Right renal cortex interstitium (tissue), 3 donors: ENCODE measurements at regions not wholly inside any gene's neighbourhood (a gene's known extent, or its start where the extent isn't known, plus 50 kb on each side); places are given as distances from the start of the nearest gene placed in this dataset.
"Not testable (repeated sequence)": the region's sequence is repeated elsewhere in the genome, so short reads cannot be mapped to it uniquely, and the experiment has no call there.

Source experiments
- DNase-seq, 3 donors: peaks; one replicate each; pipeline ENCODE4 v3.0.0-alpha.2; 2013; ENCODE audit warnings: low read depth in 3 of 3, low spot score in 2 of 3

DNA sequence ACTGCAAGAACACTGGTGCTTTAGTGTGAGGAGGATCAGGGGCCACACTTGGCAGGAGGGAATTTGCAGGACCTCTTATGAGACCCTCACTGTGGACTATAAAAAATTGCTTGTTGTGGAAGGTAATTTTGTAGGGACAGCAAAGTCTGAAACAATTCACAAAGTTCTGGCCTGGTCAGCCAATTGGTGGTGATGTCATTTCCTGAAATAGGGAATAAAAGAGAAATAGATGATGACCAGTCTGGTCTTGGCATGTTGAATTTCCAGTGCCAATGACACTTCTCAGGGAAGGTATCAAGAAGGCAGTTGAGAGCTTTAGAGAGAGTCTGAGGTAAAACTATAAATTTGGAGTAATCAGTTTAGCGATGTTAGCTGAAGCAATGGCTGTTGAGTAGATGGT is 129.3 kb upstream of the LMNTD1 start:
- DNase-seq: no peak

DNA sequence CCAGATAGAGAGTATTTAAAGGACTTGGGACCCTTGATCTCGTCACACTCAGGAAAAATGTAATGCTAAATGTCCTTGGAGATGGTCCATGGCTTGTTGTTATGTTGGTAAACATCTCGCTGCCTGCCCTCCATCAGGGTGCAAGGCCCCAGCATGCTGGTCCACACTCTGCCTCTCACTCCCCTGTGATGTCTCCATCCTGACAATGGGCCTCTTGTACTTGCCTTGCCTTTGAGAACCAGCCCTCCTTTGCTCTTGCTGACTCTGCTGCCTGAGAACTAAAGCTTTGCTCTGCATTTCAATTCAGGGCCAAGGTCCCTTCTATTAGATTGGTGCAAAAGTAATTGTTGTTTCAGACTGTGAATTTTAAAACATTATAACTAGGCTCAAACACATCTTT is 131.0 kb upstream of the LMNTD1 start:
- no peak for DNase-seq

DNA sequence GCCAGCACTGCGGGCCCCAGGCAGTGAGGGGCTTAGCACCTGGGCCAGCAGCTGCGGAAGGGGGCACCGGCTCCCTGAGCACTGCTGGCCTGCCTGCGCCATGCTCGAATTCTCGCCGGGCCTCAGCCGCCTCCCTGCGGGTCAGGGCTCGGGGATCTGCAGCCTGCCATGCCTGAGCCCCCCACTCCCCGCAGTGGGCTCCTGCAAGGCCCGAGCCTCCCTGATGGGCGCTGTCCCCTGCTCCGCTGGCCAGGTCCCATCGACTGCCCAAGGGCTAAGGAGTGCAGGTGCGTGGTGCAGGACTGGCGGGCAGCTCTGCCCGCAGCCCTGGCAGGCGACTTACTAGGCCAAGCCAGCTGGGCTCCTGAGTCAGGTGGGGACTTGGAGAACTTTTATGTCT is 133.3 kb upstream of the LMNTD1 start:
- no peak for DNase-seq

DNA sequence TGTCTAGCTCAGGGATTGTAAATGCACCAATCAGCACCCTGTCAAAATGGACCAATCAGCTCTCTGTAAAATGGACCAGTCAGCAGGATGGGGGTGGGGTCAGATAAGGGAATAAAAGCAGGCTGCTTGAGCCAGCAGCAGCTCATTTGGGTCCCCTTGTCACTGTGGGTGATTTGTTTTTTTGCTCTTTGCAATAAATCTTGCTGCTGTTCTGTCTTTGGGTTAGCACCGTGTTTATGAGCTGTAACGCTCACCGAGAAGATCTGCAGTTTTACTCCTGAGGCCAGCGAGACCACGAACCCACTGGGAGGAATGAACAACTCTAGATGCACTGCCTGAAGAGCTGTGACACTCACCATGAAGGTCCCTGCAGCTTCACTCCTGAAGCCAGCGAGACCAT is 134.1 kb upstream of the LMNTD1 start:
- DNase-seq: peak in 1 of 3 donors; percentile 15

DNA sequence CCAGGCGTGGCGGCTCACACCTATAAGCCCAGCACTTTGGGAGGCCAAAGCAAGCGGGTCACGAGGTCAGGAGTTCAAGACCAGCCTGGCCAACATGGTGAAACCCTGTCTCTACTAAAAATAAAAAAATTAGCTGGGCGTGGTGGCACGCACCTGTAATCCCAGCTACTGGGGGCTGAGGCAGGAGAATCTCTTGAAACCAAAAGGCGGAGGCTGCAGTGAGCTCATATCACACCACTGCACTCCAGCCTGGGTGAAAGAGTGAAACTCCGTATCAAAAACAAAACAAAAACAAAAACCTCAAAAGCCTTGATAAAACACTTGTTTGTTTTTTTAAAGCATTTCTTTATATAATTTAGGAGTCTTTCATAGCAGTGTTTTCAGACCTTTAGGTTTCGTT is 135.8 kb upstream of the LMNTD1 start:
- DNase-seq: not testable (repeated sequence)

DNA sequence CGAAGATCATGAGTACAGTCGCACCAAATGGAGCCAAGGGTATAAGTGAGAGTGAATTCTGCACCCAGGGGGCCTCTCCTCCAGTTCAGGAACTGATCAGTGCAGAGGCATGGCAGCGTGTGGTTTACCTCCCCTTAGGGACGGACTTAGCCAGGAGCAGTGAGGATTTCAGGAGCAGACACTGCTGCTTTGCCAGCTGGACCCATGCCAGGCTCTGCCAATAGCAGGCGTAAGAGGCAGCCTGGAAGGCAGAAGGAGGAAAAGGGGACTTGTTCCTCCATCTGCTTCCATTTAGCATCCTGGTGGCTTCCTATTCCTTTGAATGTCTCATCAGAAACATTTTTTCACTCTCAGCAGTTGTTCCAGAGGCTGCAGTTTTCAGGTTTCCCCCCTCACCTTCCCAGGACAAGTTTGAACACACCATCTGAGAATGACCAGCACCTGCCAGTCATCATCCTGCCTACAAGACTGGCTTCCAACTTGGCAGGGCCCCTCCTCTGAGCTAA is 137.0 kb upstream of the LMNTD1 start:
- no peak for DNase-seq

DNA sequence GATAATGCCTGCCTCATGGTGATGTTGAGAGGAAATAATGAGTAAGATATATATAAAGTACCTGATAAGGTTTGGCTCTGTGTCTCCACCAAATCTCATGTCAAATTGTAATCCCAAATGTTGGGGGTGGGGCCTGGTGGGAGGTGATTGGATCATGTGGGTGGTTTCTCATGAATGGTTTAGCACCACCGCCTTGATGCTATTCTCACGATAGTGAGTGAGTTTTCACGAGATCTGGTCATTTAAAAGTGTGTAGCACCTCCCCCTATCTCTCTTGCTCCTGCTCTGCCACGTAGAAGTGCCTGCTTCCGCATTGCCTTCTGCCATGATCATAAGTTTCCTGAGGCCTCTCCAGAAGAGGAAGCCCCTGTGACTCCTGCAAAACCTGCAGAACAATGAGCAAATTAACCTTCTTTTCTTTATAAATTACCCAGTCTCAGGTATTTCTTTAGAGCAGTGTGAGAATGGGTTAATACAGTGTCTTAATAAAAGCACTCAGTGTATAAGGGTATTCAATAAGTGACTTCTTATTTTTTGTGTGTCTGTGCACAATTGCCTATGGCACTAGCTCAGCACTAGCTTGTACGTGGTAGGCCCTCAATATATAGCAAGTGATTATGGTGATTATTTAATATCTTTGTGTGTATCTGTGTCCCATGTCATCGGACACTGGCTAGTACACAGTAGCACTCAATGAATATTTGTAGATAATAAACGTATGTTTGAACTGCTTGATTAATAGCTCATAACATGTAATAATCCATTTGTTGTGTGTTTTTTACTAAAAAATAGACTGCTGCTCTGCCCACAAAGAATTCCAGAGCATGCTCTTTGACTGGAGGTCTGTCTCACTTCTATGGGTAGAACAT is 138.1 kb upstream of the LMNTD1 start:
- no peak for DNase-seq

DNA sequence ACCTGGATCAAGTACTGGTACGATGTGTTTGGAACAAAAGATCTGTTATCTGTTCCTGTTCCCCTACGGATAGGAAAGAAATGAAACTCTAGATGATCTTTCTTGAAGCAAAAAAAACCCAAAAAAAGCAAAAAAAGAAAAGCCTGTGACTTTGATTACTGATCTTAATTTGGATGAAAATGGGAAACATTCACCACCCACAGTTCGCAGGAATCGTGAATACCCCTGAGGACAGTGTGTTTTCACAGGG is 138.7 kb upstream of the LMNTD1 start:
- no peak for DNase-seq

DNA sequence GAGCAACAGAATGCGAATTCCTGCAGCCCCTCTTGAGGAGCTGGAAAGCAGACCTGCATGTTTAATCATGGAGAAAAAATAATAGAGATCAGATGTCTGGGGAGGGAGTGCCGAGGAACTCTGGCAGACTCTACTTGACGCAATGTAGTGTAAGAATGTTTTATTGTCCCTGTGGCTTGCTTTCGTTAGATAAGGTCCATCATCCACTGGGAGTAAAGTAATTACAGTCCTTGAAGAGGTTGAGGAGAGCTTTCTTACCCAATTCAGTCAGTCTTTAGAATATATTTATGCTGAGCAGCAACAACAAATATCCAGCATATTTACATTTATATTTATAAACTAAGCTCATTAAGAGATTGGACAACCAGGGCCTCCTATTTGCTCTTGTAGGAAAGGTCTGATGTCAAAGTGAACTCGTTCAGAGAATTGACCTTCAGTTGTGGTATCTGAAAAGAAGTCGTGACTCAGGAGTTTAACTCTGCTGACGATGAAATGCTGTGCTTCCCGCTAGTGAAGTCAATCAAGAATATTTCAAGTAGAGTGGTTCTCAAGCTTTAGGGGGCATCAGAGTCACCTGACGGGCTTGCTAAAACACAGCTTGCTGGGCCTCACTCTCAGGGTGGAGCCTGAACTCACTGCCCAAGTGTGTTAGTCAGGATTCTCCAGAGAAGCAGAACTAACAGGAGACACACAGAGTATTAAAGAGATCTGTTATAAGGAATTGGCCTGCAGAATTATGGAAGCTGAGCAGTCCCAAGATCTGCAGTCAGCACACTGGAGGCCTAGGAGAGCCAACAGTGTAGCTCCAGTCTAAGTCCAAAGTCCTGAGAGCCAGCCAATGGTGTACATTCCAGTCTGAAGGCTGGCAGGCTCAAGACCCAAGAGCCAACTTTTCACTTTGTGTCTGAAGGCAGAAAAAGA is 139.3 kb upstream of the LMNTD1 start:
- peak in 2 of 3 donors; percentile 31 to 44 for DNase-seq

DNA sequence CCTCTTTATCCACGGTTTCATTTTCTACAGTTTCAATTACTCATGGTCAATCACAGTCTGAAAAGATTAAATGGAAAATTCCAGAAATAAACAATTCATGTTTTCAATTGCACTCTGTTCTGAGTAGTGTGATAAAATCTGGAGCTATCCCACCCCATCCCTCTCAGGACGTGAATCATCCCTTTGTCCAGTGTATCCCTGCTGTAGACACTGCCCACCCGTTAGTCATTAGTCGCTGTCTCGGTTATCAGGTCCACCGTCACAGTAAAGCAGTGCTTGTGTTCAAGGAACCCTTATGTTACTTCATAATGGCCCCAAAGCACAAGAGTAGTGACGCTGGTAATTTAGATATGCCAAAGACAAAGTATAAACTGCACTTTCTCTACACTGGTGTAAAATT is 141.0 kb upstream of the LMNTD1 start:
- DNase-seq: no peak

DNA sequence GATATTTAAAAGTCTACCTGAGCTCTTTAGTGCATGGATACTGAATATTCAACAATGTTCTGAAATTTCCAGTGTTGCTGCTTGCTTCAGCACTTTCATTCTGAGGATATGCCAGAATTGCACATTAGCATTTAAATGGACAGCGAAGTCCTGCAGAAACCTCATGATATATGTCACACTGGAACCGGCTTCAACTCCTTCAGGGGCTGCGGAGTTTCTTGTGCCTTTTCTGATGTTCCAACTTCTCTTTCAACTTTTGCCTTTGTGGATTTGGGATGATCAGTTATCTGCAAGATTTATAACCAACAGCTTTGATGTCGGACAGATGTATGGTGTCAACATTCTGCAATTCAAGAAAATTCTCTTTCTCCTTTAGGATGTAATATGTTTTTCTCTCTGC is 142.5 kb upstream of the LMNTD1 start:
- DNase-seq: peak in 2 of 3 donors; percentile 32 to 36

DNA sequence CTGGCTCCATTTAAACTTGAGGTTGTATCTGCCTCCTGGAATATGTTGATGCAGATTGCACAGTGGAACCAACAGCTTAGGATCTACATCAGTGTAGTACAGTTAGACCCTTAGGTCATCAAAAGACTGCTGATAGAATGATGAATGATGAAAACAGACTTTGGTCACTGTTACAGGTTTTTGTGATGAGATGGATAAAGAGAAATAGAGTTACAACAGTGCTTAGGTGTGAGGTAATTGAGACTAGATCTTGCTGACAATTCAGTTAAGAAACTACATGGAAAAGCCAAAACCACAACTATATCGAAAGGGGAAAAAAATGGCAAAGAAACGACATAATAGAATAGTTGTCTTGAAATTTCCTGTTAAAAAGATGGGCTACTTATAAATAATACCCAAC is 145.7 kb upstream of the LMNTD1 start:
- DNase-seq: no peak

DNA sequence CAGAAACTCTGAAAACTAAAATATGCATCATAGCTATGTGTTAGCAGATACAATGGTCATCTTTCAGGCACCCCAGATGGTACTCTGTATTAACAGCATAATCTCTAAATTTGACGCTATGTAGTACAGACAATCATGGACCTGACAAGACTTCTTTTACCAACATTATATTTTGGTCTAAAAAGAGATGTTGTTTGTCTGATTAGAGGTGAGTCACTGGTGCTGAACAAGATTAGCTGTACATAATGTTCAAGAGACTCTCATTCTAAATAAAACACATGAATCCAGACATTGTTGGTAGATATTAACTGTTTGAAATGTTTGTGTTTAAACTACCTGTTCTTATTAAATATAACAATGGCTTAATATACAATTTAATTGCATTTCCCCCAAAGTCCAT is 146.4 kb upstream of the LMNTD1 start:
- no peak for DNase-seq

DNA sequence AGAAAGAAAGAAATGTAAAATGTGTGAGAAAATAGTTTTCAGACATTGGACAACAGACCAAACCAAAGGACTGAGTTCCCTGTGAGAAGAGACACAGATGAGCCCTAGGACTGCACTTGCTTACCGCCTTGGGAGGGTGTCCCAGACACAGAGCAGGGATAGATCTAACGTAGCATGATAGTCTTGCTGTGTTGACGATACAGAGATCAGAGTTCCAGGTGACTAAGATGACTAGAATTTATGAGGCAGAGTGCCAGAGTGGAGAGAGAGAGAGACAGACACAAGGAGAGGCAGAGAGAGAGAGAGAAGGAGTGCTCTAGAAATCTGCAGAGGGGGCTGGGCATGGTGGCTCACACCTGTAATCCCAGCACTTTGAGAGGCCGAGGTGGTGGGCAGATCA is 148.2 kb upstream of the LMNTD1 start:
- no peak for DNase-seq

DNA sequence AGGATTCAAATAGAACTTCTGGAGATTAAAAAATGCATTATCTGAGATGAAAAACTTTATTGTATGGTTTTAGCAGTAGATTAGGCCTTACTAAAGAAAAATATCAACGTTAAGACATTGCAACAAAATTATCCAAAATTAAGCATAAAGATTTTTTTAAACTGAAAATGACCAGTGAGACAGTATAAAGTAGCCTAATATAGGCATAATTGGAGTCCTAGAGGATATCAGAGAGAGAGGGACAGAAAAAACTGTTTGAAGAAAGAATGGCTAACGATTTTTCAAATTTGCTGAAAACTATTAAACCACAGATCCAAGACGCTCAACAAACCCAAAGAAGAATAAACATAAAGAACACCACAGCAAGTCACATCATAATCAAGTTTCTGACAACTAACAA is 149.5 kb upstream of the LMNTD1 start:
- no peak for DNase-seq

DNA sequence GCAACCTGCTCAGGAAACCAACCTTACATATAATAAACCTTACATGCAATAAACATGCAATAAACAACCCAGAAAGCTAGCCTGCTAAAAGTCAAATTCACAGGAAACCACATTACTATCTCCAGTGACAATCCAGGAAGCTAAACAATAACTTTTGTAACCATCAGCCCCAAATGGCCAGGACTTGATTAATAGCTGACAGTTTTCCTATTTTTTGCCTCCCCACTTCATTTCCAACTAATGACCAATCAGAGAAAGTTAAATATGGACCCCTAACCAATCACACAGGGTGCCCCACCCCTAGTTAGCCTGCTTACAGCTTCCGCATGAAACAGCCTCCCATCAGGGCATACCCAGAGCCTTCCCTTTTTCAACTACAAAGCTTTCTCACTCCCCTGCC is 152.2 kb upstream of the LMNTD1 start:
- no peak for DNase-seq

DNA sequence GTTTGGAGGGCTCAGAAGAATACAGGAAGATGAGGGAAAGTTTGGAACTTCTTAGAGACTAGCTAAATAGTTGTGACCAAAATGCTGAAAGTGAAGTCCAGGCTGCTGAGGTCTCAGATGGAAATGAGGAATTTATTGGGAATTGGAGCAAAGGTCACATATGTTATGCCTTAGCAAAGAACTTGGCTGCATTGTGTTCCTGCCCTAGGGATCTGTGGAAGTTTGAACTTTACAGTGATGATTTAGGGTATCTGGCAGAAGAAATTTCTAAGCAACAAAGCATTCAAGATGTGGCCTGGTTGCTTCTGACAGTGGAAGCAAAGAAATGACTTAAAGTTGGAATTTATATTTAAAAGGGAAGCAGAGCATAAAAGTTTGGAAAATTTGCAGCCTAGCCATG is 153.6 kb upstream of the LMNTD1 start:
- not testable (repeated sequence) for DNase-seq

DNA sequence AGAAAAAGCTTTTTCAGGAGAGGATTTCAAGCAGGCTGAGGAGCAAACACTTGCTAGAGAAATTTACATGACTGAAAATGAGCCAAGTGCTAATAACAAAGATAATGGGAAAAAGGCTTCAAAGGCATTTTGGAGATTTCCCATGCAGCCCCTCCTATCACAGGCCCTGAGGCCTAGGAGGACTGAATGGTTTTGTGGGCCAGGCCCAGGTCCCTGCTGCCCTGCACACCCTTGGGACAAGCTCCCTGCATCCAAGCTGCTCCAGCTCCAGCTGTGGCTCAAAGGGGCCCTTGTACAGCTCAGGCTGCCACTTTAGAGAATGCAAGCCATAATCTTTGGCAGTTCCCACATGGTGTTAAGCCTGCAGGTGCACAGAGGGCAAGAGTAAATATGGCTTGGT is 154.0 kb upstream of the LMNTD1 start:
- no peak for DNase-seq

DNA sequence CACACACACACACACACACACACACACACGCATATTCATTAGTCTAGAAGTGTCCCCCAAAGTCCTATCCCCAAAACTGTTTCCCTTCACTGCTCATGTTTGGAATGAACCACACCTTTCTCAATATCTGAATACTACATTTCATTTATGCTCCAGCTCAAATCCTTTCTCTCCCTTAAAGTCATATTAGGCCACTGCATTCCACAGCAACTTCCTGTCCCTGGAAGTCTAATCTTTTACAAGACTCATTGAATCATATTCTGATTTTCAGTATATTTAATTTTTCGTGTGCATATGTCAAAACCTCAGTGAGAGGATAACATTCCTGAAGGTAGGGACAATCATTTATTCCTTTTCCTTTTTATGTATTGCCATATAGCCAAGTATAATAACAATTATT is 155.6 kb upstream of the LMNTD1 start:
- no peak for DNase-seq

DNA sequence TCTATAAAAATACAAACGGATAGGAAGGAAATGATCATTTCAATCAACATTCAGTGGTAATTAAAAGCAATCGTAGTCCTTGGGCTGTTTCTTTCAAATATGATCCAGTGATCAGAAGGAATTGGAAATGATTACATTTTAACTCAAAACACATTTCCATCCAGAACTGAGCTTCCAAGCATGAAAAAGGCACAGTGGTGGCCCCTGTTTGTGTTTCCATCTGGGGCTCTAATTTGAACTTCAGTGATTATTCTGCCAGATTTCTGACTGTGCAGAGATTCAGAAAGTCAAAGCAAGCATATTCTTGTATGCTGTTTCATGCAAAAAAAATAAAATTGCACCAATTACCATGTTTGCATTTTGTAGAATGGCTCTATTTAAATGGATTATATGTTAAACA is 157.0 kb upstream of the LMNTD1 start:
- no peak for DNase-seq

DNA sequence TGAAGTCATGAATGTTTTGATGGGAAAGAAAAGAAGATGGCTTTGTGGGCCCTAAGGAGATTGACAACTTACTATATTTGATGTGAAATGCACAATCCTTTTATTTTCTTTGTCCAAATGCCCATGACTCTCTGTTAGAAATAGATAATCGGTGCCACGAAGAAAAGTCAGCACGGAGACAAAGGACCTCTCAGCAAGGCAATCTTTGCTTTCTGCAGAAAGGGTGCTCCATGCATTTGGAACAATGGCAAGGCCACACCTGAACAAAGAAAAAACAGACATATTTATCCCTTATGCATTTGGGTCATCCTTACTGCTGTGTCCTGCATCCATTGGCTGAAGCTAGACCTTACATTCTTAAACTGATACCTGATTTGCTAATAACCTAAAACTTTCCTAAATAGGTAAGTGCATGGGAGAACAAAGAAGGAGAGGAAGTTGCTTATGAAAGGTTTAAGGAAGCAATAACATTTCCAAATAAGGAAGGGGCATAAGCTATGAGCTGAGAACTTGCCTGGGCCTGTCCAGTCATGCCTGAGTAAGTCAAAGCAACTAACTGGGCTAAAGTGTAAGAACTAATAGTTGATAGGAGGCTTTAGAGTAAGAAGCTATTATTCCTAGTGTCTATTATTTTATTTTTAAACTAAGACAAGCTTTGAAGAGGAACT is 158.0 kb upstream of the LMNTD1 start:
- not testable (repeated sequence) for DNase-seq
